D721Med (cell line): ENCODE measurements at regions not wholly inside any gene's neighbourhood (a gene's known extent, or its start where the extent isn't known, plus 50 kb on each side); places are given as distances from the start of the nearest gene placed in this dataset.

Source experiments
- DNase-seq: peaks from one replicate; pipeline ENCODE4 v3.0.0; 2011; ENCODE audit warnings: low spot score; ENCODE audit not compliant: insufficient read length
- FAIRE-seq: peaks from 2 replicates; lab custom pipeline; 2011; peaks lifted over from hg19 to GRCh38; lab: Jason Lieb, UNC
- TF ChIP-seq, protein P1 (sequence below): IDR thresholded peaks from 2 replicates; pipeline ENCODE4 v1.5.1; 2012; ENCODE audit warnings: mild to moderate bottlenecking, control low read depth; ENCODE audit not compliant: insufficient read depth; ENCODE audit errors: missing control alignments

GRCh38 chr10:4103603-4104002, 318.6 kb upstream of the KLF6 start:
- FAIRE-seq (no peak), DNase-seq (no peak)
- TF ChIP-seq, protein P1, sequence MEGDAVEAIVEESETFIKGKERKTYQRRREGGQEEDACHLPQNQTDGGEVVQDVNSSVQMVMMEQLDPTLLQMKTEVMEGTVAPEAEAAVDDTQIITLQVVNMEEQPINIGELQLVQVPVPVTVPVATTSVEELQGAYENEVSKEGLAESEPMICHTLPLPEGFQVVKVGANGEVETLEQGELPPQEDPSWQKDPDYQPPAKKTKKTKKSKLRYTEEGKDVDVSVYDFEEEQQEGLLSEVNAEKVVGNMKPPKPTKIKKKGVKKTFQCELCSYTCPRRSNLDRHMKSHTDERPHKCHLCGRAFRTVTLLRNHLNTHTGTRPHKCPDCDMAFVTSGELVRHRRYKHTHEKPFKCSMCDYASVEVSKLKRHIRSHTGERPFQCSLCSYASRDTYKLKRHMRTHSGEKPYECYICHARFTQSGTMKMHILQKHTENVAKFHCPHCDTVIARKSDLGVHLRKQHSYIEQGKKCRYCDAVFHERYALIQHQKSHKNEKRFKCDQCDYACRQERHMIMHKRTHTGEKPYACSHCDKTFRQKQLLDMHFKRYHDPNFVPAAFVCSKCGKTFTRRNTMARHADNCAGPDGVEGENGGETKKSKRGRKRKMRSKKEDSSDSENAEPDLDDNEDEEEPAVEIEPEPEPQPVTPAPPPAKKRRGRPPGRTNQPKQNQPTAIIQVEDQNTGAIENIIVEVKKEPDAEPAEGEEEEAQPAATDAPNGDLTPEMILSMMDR, result no peak

GRCh38 chr10:4102802-4103344, 317.9 kb upstream of the KLF6 start:
- DNase-seq, result no peak
- FAIRE-seq, result no peak
- TF ChIP-seq, protein P1, result no peak

DNA sequence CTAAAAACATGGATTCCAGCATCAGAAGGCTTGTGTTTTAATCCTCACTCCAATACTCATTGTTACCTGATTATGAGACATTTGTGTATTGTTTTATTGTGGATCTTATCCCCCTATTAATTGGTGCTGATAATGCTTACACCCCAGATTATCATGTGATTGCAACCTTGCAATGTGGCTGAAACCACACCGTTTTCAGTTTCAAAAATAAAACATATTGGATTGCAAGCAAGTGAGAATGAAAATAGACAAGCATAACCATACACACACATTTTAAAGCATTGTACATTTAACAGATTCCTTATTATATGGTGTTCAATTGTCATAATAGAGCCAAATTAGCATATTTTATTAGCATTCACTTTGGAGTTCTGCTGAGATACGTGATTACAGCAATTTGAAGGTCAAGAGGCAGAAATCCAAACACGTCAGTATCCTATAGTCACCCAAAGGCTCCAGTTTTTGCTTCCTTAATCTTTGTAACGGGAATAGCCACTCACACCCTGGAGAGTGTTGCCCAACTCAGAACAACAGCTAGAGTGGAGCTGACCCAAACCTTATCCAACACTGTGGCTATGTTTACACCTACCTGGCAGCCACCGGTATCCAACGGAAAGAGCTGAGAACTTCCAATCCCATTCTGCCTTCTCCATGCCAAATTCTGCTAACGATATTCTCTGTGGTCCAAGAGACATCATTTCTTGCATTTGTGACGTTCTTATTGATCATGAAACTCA, 317.1 kb upstream of the KLF6 start:
- FAIRE-seq (no peak), DNase-seq (no peak)
- TF ChIP-seq, protein P1, result no peak

DNA sequence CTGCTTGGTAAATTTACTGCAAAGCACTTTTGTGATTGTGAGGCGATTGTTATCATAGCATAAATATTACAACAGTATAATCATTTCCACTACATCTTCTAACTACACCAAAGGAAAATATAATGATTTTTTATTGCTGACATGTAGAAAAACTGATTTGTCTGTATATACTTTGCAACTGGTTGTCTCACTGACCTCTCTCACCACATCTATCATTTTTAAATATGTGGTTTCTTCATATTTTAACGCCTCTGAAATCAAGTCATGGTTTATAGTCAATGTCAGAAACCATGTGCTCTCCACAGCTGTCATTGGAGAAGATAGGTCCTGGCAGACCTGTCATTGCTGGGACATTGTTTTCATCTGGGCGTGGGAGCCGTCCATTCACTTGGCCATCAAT, 315.4 kb upstream of the KLF6 start:
- TF ChIP-seq, protein P1, result no peak
- no peak for FAIRE-seq
- no peak for DNase-seq

- no peak for FAIRE-seq
- TF ChIP-seq, protein P1, result no peak
- DNase-seq, result no peak
Observed at GRCh38 chr10:4099202-4099601, 314.2 kb upstream of the KLF6 start.

DNA sequence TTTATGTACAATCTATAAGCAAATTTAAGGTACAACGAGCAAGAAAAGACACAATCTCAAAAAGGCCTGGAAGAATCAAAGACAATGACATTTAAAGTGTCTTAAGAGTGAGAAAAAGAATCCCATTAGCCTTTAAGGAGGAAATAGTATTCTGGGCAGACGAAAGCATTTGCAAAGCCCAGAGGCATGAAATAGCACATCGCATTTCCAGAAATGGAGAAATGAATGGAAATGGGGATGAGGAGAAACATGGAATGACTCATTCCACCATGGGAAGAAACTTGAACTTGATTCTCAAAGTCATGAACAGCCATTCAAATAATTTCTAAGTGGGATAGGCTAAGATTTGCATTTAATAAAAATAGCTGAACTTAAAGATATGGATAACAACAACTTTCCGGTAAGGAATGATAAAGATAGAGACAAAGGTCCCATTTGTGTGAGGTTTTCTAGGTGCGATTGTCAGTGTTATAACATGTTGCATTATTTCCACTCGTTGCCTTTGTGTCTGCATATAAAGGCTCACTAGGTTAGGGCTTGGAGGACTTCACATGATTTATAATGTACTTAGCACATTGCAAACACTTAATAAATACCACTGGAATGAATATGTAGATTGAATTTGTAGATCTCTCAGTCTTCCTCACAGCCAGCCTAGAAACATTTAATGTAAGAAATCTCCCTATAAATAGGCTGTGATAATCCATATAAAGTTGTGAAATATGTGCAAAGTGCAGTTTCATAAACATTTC, 310.3 kb upstream of the KLF6 start:
- DNase-seq (no peak), FAIRE-seq (no peak)
- TF ChIP-seq, protein P1, result no peak

- FAIRE-seq (no peak), DNase-seq (no peak)
- TF ChIP-seq, protein P1, result no peak
Observed at GRCh38 chr10:4094751-4095150, 309.7 kb upstream of the KLF6 start.
